ENCODE measurements at regions not wholly inside any gene's neighbourhood (a gene's known extent, or its start where the extent isn't known, plus 50 kb on each side); places are given as distances from the start of the nearest gene placed in this dataset.

DNA sequence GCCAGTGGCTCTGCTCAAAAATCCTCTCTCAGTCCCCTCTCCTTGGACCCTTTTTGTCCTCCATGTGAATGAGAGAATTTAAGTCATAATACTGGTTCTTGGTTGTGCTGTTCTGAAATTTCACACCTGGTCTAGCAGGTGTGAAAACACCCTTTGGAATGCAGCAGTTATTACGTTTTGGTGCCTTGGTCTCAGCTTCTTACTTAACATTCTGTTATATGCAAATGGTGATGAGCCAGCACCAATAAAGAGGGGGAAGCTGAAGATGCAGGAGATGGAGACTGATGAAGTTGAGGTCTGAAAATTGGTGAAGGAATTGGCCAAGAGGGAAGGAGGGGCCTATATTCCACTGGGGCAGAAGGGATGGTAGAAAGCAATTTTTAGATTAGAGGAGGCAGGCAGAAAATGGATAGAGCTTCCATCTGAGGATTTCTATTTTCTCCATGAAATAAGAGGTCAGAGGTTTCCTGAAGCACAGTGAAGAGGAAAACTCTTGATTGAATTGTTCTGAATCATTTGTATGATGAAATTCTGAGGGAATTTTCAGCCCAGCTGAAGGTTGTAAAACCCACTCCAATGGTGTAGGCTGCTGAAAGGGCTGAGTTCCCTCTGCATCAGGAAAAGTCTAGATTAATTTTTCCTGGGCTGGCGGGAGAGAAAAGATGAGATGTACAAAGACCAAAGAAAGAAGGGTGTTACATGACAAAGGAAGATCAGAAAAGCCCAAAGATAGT, 94.0 kb upstream of the FAM180A start:
- no peak for DNase-seq (ENCODE audit: low spot score)
- H3K9me3 ChIP-seq (ENCODE audit: control insufficient read depth in 4 of 4, low read length in 3 of 4), result no peaks in the 10 kb centered on the region
- 69% methylated on average over 2 of the region's 2 CpGs for WGBS
- no peaks in the 10 kb centered on the region for H3K36me3 ChIP-seq (ENCODE audit: control insufficient read depth in 4 of 4, insufficient read depth in 3 of 4, low read depth in 1 of 4, low read length in 3 of 4)
- no peak overlapping the region for H3K4me3 ChIP-seq (ENCODE audit: low read depth in 1 of 3, low read length in 3 of 3)
- TF ChIP-seq CTCF (IDR thresholded peaks at IDR 0.05; ENCODE audit: low read depth, low read length, missing input control), result no peak
- no peak overlapping the region for H3K27ac ChIP-seq (ENCODE audit: low read depth in 1 of 2, low read length in 2 of 2)
- H3K9ac ChIP-seq (ENCODE audit: low read depth in 1 of 2, low read length in 2 of 2), result no peak overlapping the region
- no peaks in the 10 kb centered on the region for H3K27me3 ChIP-seq (ENCODE audit: control insufficient read depth in 4 of 4, insufficient read depth in 4 of 4, low read length in 3 of 4)
- no peaks in the 10 kb centered on the region for H3K4me1 ChIP-seq (ENCODE audit: control insufficient read depth in 4 of 4, insufficient read depth in 4 of 4, low read length in 3 of 4)

- Histone ChIP-seq H3K9me3 (ENCODE audit: control insufficient read depth in 4 of 4, low read length in 3 of 4) (no peaks in the 10 kb centered on the region), H3K4me3 (ENCODE audit: low read depth in 1 of 3, low read length in 3 of 3) (no peak overlapping the region), H3K9ac (ENCODE audit: low read depth in 1 of 2, low read length in 2 of 2) (no peak overlapping the region), H3K27ac (ENCODE audit: low read depth in 1 of 2, low read length in 2 of 2) (no peak overlapping the region), H3K4me1 (ENCODE audit: control insufficient read depth in 4 of 4, insufficient read depth in 4 of 4, low read length in 3 of 4) (no peaks in the 10 kb centered on the region), H3K36me3 (ENCODE audit: control insufficient read depth in 4 of 4, insufficient read depth in 3 of 4, low read depth in 1 of 4, low read length in 3 of 4) (no peaks in the 10 kb centered on the region), H3K27me3 (ENCODE audit: control insufficient read depth in 4 of 4, insufficient read depth in 4 of 4, low read length in 3 of 4) (no peaks in the 10 kb centered on the region)
- TF ChIP-seq FOXA1 (IDR thresholded peaks at IDR 0.05) (no peak), RAD21 (IDR thresholded peaks at IDR 0.05) (no peak), EGR1 (IDR thresholded peaks at IDR 0.05; ENCODE audit: low read depth in 2 of 2) (no peak), ZBTB33 (IDR thresholded peaks at IDR 0.05) (no peak), SP1 (IDR thresholded peaks at IDR 0.05) (no peak), HNF4G (IDR thresholded peaks at IDR 0.05) (no peak), GABPA (IDR thresholded peaks at IDR 0.05 in 1 of 2, conservative IDR thresholded peaks at IDR 0.05 in 1 of 2) (no peak), FOXA2 (IDR thresholded peaks at IDR 0.05) (no peak), YY1 (IDR thresholded peaks at IDR 0.05) (no peak), ATF3 (IDR thresholded peaks at IDR 0.05) (no peak), CTCF (IDR thresholded peaks at IDR 0.05; ENCODE audit: low read depth, low read length, missing input control) (no peak), JUND (IDR thresholded peaks at IDR 0.05) (no peak), TAF1 (conservative IDR thresholded peaks at IDR 0.05) (no peak)
- TF ChIP-seq, protein P1, sequence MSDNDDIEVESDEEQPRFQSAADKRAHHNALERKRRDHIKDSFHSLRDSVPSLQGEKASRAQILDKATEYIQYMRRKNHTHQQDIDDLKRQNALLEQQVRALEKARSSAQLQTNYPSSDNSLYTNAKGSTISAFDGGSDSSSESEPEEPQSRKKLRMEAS (IDR thresholded peaks at IDR 0.05), result no peak
- TF ChIP-seq, protein P2, sequence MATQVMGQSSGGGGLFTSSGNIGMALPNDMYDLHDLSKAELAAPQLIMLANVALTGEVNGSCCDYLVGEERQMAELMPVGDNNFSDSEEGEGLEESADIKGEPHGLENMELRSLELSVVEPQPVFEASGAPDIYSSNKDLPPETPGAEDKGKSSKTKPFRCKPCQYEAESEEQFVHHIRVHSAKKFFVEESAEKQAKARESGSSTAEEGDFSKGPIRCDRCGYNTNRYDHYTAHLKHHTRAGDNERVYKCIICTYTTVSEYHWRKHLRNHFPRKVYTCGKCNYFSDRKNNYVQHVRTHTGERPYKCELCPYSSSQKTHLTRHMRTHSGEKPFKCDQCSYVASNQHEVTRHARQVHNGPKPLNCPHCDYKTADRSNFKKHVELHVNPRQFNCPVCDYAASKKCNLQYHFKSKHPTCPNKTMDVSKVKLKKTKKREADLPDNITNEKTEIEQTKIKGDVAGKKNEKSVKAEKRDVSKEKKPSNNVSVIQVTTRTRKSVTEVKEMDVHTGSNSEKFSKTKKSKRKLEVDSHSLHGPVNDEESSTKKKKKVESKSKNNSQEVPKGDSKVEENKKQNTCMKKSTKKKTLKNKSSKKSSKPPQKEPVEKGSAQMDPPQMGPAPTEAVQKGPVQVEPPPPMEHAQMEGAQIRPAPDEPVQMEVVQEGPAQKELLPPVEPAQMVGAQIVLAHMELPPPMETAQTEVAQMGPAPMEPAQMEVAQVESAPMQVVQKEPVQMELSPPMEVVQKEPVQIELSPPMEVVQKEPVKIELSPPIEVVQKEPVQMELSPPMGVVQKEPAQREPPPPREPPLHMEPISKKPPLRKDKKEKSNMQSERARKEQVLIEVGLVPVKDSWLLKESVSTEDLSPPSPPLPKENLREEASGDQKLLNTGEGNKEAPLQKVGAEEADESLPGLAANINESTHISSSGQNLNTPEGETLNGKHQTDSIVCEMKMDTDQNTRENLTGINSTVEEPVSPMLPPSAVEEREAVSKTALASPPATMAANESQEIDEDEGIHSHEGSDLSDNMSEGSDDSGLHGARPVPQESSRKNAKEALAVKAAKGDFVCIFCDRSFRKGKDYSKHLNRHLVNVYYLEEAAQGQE (IDR thresholded peaks at IDR 0.05), result no peak
- DNase-seq (ENCODE audit: low spot score), result no peak
Measured at GRCh38 chr7:135840591-135840990, 92.0 kb upstream of the FAM180A start.
